ENCODE measurements at regions not wholly inside any gene's neighbourhood (a gene's known extent, or its start where the extent isn't known, plus 50 kb on each side); places are given as distances from the start of the nearest gene placed in this dataset.

GRCh38 chr21:28214786-28215185 is 777.9 kb downstream of the LTN1 start:
- H4K8ac ChIP-seq (ENCODE audit: low read depth, low read length), result no peak overlapping the region
- no peak overlapping the region for H2AK5ac ChIP-seq (ENCODE audit: low read length)
- H3K4me2 ChIP-seq (ENCODE audit: low read length), result no peak overlapping the region
- no peaks in the 10 kb centered on the region for H3K79me1 ChIP-seq (ENCODE audit: low read length)
- H2BK120ac ChIP-seq (ENCODE audit: insufficient read depth, low read length, poor library complexity), result no peak overlapping the region
- H3K23ac ChIP-seq (ENCODE audit: low read length), result no peak overlapping the region
- H3K9me3 ChIP-seq (ENCODE audit: insufficient read depth, low read depth, low read length), result no peaks in the 10 kb centered on the region
- no peaks in the 10 kb centered on the region for H3K36me3 ChIP-seq (ENCODE audit: control insufficient read depth in 1 of 2, insufficient read depth in 2 of 2, low read length in 2 of 2)
- H3K4me3 ChIP-seq (ENCODE audit: low read depth, low read length), result no peak overlapping the region
- no peak overlapping the region for H4K91ac ChIP-seq (ENCODE audit: low read depth, low read length)
- no peak overlapping the region for H2BK5ac ChIP-seq (ENCODE audit: low read depth, low read length, poor library complexity)
- H2AFZ ChIP-seq (ENCODE audit: insufficient read depth, low read length, poor library complexity), result no peak overlapping the region
- peaks cover 0 to 3% of the 10 kb centered on the region in 2 experiments for H3K4me1 ChIP-seq (ENCODE audit: control insufficient read depth in 1 of 2, insufficient read depth in 2 of 2, low read length in 2 of 2)
- H2BK12ac ChIP-seq (ENCODE audit: low read length), result no peak overlapping the region
- no peaks in the 10 kb centered on the region for H3K27me3 ChIP-seq (ENCODE audit: insufficient read depth, low read length)
- H3K79me2 ChIP-seq (ENCODE audit: control insufficient read depth, insufficient read depth, low read length, poor library complexity), result no peaks in the 10 kb centered on the region
- DNase-seq, result no peak
- H4K12ac ChIP-seq (ENCODE audit: low read depth, low read length), result no peak overlapping the region
- H3K4ac ChIP-seq (ENCODE audit: low read depth, low read length), result no peak overlapping the region
- no CpG with 5 or more reads among the region's 4 CpGs for WGBS (ENCODE audit: extremely low coverage, insufficient coverage, insufficient read length)
- H3K9ac ChIP-seq (ENCODE audit: low read length), result no peak overlapping the region
- no peak overlapping the region for H3K18ac ChIP-seq (ENCODE audit: low read length)
- no peak overlapping the region for H3K27ac ChIP-seq (ENCODE audit: low read depth, low read length)
- H3K14ac ChIP-seq (ENCODE audit: low read length), result no peak overlapping the region

DNA sequence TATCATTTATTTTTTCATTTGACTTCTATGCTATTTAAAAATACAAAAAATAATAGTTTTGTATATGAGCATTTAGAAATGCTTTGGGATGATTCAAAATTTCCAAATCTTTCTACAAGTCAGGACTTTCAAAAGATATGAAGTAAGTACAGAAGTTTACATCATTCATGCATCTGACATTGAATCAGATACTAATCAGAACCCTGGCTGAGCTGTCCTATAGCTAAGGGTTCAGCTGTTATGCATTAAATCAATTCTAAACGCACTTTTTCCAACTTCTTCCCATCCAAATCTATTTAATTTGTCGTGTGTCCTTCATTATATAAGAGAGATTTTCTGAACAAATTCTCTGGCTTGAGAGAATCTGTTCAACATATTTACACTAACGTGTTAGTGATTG is 779.4 kb downstream of the LTN1 start:
- DNase-seq, result no peak
- Histone ChIP-seq H3K4me2 (ENCODE audit: low read length) (no peak overlapping the region), H3K14ac (ENCODE audit: low read length) (no peak overlapping the region), H2BK120ac (ENCODE audit: insufficient read depth, low read length, poor library complexity) (no peak overlapping the region), H2AFZ (ENCODE audit: insufficient read depth, low read length, poor library complexity) (no peak overlapping the region), H3K4me3 (ENCODE audit: low read depth, low read length) (no peak overlapping the region), H3K27me3 (ENCODE audit: insufficient read depth, low read length) (no peaks in the 10 kb centered on the region), H2AK5ac (ENCODE audit: low read length) (no peak overlapping the region), H3K23ac (ENCODE audit: low read length) (no peak overlapping the region), H4K8ac (ENCODE audit: low read depth, low read length) (no peak overlapping the region), H3K4ac (ENCODE audit: low read depth, low read length) (no peak overlapping the region), H2BK5ac (ENCODE audit: low read depth, low read length, poor library complexity) (no peak overlapping the region), H4K12ac (ENCODE audit: low read depth, low read length) (no peak overlapping the region), H4K91ac (ENCODE audit: low read depth, low read length) (no peak overlapping the region), H3K4me1 (ENCODE audit: control insufficient read depth in 1 of 2, insufficient read depth in 2 of 2, low read length in 2 of 2) (peaks cover 0 to 3% of the 10 kb centered on the region in 2 experiments), H3K79me2 (ENCODE audit: control insufficient read depth, insufficient read depth, low read length, poor library complexity) (no peaks in the 10 kb centered on the region), H3K18ac (ENCODE audit: low read length) (no peak overlapping the region), H2BK12ac (ENCODE audit: low read length) (no peak overlapping the region), H3K9ac (ENCODE audit: low read length) (no peak overlapping the region), H3K79me1 (ENCODE audit: low read length) (no peaks in the 10 kb centered on the region), H3K36me3 (ENCODE audit: control insufficient read depth in 1 of 2, insufficient read depth in 2 of 2, low read length in 2 of 2) (no peaks in the 10 kb centered on the region), H3K27ac (ENCODE audit: low read depth, low read length) (no peak overlapping the region), H3K9me3 (ENCODE audit: insufficient read depth, low read depth, low read length) (no peaks in the 10 kb centered on the region)
- no CpG with 5 or more reads among the region's 3 CpGs for WGBS (ENCODE audit: extremely low coverage, insufficient coverage, insufficient read length)

DNA sequence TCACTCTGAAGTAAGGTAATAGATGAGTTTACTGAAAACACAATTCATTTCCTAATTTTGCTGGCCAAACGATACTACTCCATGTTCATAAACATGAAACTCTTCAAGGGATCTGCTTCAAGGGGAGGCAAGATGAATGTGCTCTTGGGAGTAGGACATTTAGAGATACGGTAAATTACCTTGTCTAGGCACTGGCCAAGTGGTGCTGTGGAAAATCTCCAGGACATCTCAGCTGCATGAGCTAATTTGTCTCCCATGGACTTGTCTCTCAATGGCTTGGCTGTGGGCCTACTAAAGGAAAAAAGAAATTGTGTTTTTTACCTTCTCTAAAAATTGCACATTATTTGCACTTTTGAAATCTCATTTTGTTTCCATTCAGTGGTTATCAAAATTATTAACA is 780.6 kb downstream of the LTN1 start:
- no peak overlapping the region for H4K12ac ChIP-seq (ENCODE audit: low read depth, low read length)
- H3K36me3 ChIP-seq (ENCODE audit: control insufficient read depth in 1 of 2, insufficient read depth in 2 of 2, low read length in 2 of 2), result no peaks in the 10 kb centered on the region

DNA sequence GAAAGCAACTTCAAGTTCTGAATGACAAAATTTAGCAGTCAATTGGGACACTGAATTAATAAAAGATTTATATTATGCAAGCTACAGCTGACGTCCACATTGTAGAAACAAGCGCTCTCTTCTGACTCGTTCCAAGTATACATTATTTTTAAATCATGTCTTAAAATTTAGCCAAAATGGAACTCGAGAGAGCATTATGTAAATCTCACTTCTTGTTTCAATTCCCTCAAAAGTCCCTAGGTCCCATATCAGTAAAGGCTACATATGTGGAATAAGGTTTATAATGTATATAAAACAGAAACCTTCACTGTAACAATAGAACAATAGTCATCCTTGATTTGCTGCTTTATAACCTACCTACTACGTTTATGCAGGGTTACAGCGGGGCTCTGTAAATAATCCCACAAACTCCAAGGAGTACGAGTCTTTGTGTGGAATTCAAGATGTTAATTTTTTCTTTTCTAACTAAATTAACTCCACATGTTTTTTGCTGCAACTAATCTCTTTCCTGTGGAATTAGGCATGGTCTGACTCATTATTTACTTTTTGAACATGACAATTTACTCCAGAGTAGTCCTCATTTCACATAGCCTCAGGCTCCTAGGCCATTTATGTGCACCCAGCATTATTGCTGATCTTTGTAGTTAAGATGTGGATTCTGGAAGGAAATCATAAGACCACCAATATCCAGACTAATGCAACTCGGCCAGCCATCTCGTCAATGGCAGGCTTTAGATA is 785.1 kb downstream of the LTN1 start:
- Histone ChIP-seq H2AK5ac (ENCODE audit: low read length) (no peak overlapping the region), H3K18ac (ENCODE audit: low read length) (no peak overlapping the region), H3K27ac (ENCODE audit: low read depth, low read length) (no peak overlapping the region), H4K91ac (ENCODE audit: low read depth, low read length) (no peak overlapping the region), H3K36me3 (ENCODE audit: control insufficient read depth in 1 of 2, insufficient read depth in 2 of 2, low read length in 2 of 2) (no peaks in the 10 kb centered on the region), H2BK12ac (ENCODE audit: low read length) (no peak overlapping the region), H3K23ac (ENCODE audit: low read length) (no peak overlapping the region), H3K4me3 (ENCODE audit: low read depth, low read length) (no peak overlapping the region), H3K9ac (ENCODE audit: low read length) (no peak overlapping the region), H3K27me3 (ENCODE audit: insufficient read depth, low read length) (no peaks in the 10 kb centered on the region), H2BK120ac (ENCODE audit: insufficient read depth, low read length, poor library complexity) (no peak overlapping the region), H3K79me1 (ENCODE audit: low read length) (no peaks in the 10 kb centered on the region), H3K9me3 (ENCODE audit: insufficient read depth, low read depth, low read length) (no peaks in the 10 kb centered on the region), H2AFZ (ENCODE audit: insufficient read depth, low read length, poor library complexity) (no peak overlapping the region), H2BK5ac (ENCODE audit: low read depth, low read length, poor library complexity) (no peak overlapping the region), H3K14ac (ENCODE audit: low read length) (no peak overlapping the region), H4K8ac (ENCODE audit: low read depth, low read length) (no peak overlapping the region), H3K4me2 (ENCODE audit: low read length) (no peak overlapping the region), H3K4me1 (ENCODE audit: control insufficient read depth in 1 of 2, insufficient read depth in 2 of 2, low read length in 2 of 2) (no peaks in the 10 kb centered on the region), H3K4ac (ENCODE audit: low read depth, low read length) (no peak overlapping the region), H4K12ac (ENCODE audit: low read depth, low read length) (no peak overlapping the region), H3K79me2 (ENCODE audit: control insufficient read depth, insufficient read depth, low read length, poor library complexity) (no peaks in the 10 kb centered on the region)
- no peak for DNase-seq
- WGBS (ENCODE audit: extremely low coverage, insufficient coverage, insufficient read length), result no CpG with 5 or more reads among the region's 9 CpGs

More for the DNA sequence above, 780.6 kb downstream of the LTN1 start:
- Histone ChIP-seq H3K27ac (ENCODE audit: low read depth, low read length) (no peak overlapping the region), H3K23ac (ENCODE audit: low read length) (no peak overlapping the region), H3K4ac (ENCODE audit: low read depth, low read length) (no peak overlapping the region), H2BK12ac (ENCODE audit: low read length) (no peak overlapping the region), H3K9me3 (ENCODE audit: insufficient read depth, low read depth, low read length) (no peaks in the 10 kb centered on the region), H3K27me3 (ENCODE audit: insufficient read depth, low read length) (no peaks in the 10 kb centered on the region), H3K79me2 (ENCODE audit: control insufficient read depth, insufficient read depth, low read length, poor library complexity) (no peaks in the 10 kb centered on the region), H3K79me1 (ENCODE audit: low read length) (no peaks in the 10 kb centered on the region), H3K4me3 (ENCODE audit: low read depth, low read length) (no peak overlapping the region), H4K8ac (ENCODE audit: low read depth, low read length) (no peak overlapping the region), H3K4me2 (ENCODE audit: low read length) (no peak overlapping the region), H3K4me1 (ENCODE audit: control insufficient read depth in 1 of 2, insufficient read depth in 2 of 2, low read length in 2 of 2) (peaks cover 0 to 3% of the 10 kb centered on the region in 2 experiments), H4K91ac (ENCODE audit: low read depth, low read length) (no peak overlapping the region), H2AFZ (ENCODE audit: insufficient read depth, low read length, poor library complexity) (no peak overlapping the region), H3K18ac (ENCODE audit: low read length) (no peak overlapping the region), H2BK5ac (ENCODE audit: low read depth, low read length, poor library complexity) (no peak overlapping the region), H2AK5ac (ENCODE audit: low read length) (no peak overlapping the region), H3K14ac (ENCODE audit: low read length) (no peak overlapping the region), H2BK120ac (ENCODE audit: insufficient read depth, low read length, poor library complexity) (no peak overlapping the region), H3K9ac (ENCODE audit: low read length) (no peak overlapping the region)
- WGBS (ENCODE audit: extremely low coverage, insufficient coverage, insufficient read length), result no CpG with 5 or more reads among the region's 2 CpGs
- no peak for DNase-seq
